Ureter (tissue), 1 donor: ENCODE measurements at regions not wholly inside any gene's neighbourhood (a gene's known extent, or its start where the extent isn't known, plus 50 kb on each side); places are given as distances from the start of the nearest gene placed in this dataset.

Experiments used
- DNase-seq: peaks from one replicate; pipeline ENCODE4 v3.0.0-alpha.2; 2020; ENCODE audit warnings: low spot score
- donor health status: DM: yes; HTN: yes; CAD: no.

- DNase-seq: no peak
Observed at GRCh38 chr2:215503381-215503780, 67.5 kb upstream of the FN1 start.

GRCh38 chr2:215500466-215500865, 64.6 kb upstream of the FN1 start:
- DNase-seq: no peak

- no peak for DNase-seq
Observed at GRCh38 chr2:215499331-215499730, 63.5 kb upstream of the FN1 start.

- DNase-seq: no peak
Observed at GRCh38 chr2:215498431-215498830, 62.6 kb upstream of the FN1 start.

- no peak for DNase-seq
Observed at GRCh38 chr2:215493376-215493775, 57.5 kb upstream of the FN1 start.

DNA sequence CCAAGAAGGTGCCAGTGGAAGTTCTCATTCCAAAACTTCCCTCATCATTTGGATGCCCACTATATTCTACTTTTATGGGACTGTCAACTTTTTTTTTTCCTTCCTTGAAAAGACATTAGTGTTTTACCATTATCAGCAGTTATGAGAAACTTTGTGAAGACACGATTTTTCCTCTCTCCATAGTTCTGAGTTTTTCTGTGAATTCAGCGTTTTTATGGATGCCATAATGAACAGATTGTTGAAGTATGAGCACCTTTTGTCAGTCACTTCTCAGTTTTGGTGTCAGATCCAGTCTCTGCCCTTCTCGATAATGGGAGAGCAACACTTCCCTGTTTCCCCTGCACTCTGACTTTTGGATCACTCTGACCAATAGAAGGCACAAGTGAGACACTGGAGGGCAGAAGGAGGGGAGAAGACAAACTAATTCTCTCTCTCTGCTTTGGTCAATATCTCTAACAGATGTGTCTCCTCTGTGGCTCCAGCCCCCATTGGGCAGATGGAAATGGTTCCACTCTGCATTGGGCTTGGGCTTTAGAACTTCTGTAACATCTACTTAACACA, 53.5 kb upstream of the FN1 start:
- no peak for DNase-seq

- no peak for DNase-seq
Observed at GRCh38 chr2:215487002-215487372, 51.1 kb upstream of the FN1 start.

GRCh38 chr2:215486291-215487001, 50.6 kb upstream of the FN1 start:
- no peak for DNase-seq
